ENCODE measurements at regions not wholly inside any gene's neighbourhood (a gene's known extent, or its start where the extent isn't known, plus 50 kb on each side); places are given as distances from the start of the nearest gene placed in this dataset.

GRCh38 chr14:101620821-101621785 lies 59.8 kb downstream of the DIO3 start:
- TF ChIP-seq CTCF (IDR thresholded peaks at IDR 0.05; ENCODE audit: insufficient read depth, low read depth, low read length), result no peak
- no peak for TF ChIP-seq EZH2 (IDR thresholded peaks at IDR 0.05; ENCODE audit: insufficient read depth, low read length)

Measured in astrocyte (in vitro differentiated cells and primary cell).